ENCODE measurements at regions not wholly inside any gene's neighbourhood (a gene's known extent, or its start where the extent isn't known, plus 50 kb on each side); places are given as distances from the start of the nearest gene placed in this dataset.

DNA sequence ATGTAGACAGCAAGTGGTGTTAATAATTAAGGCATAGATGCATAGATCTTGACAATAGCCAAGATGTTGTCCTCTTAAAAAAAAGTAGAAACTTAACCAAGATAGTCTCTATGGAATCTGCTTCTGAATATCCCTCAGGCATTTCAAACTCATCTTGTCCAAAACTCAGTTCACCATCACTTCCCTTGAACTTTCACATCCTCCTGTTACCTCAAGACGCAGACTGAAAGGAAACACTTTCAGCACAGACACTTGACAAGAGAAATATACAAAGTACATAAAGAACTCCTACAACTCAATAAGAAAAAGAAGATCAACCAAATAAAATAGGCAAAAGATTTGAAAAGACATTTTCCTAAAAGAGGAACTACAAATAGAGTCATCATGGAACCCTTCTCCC, 451.1 kb downstream of the FOXO1 start:
- no peak overlapping the region for H3K4me3 ChIP-seq
- in situ Hi-C loops (cut with MboI) (no loop called here), intact Hi-C loops (cut with micrococcal nuclease; ENCODE audit: unreplicated experiment) (no loop called here)
- no peaks in the 10 kb centered on the region for H3K79me2 ChIP-seq (ENCODE audit: control insufficient read depth, insufficient read depth, low read length)
- no peak overlapping the region for H3K4me2 ChIP-seq (ENCODE audit: control insufficient read depth, insufficient read depth)
- no peaks in the 10 kb centered on the region for H4K20me1 ChIP-seq (ENCODE audit: control insufficient read depth, insufficient read depth)
- ChIA-PET SMC1A (ENCODE audit: uncharacterized antibody, unreplicated experiment) (no interaction called here), CTCF (interaction anchor here (0.7 kb wide), 1 partner anchor 172 kb away, joined by 3 read pairs; no protein-coding TSS in a partner anchor), POLR2A (no interaction called here), RAD21 (ENCODE audit: unreplicated experiment) (no interaction called here)
- no TSS peak for BruUV-seq (replicated peaks)
- 0% methylated on average over 1 of the region's 1 CpG for WGBS (ENCODE audit: insufficient coverage, insufficient replicate concordance, low lambda C conversion rate, missing lambda C conversion rate)
- DNase-seq (ENCODE audit: low read depth, low spot score) (no peak), ATAC-seq (no peak), FAIRE-seq (no peak)
- no peak overlapping the region for H3K9ac ChIP-seq (ENCODE audit: control insufficient read depth, insufficient read depth, low read length)
- no peaks in the 10 kb centered on the region for H3K36me3 ChIP-seq (ENCODE audit: control insufficient read depth in 2 of 2, insufficient read depth in 2 of 2, low read length in 1 of 2)
- H3K9me3 ChIP-seq (replicated peaks; ENCODE audit: control insufficient read depth, insufficient read depth, low read length) = no peaks in the 10 kb centered on the region; the same call in 2 of the 3 replicates
- H3K4me1 ChIP-seq (ENCODE audit: control insufficient read depth, insufficient read depth, low read length) = no peaks in the 10 kb centered on the region
- H2AFZ ChIP-seq (ENCODE audit: control insufficient read depth, low read depth, low read length) = no peak overlapping the region
- TF ChIP-seq HSF1 (IDR thresholded peaks at IDR 0.05; ENCODE audit: low read depth, low read length) = no peak
- H3K27ac ChIP-seq (ENCODE audit: control insufficient read depth, insufficient read depth) = no peak overlapping the region
- H3K27me3 ChIP-seq (replicated peaks in 1 of 2; ENCODE audit: control insufficient read depth in 2 of 2, insufficient read depth in 2 of 2, low read length in 1 of 2) = no peaks in the 10 kb centered on the region; a peak in 1 of 4 replicates

GRCh38 chr13:40215747-40216146, 450.7 kb downstream of the FOXO1 start:
- ChIA-PET RAD21 (ENCODE audit: unreplicated experiment) (interaction anchor here (0.6 kb wide), 1 partner anchor 44 kb away, joined by 4 read pairs; no protein-coding TSS in a partner anchor), POLR2A (no interaction called here), SMC1A (ENCODE audit: uncharacterized antibody, unreplicated experiment) (no interaction called here), CTCF (interaction anchor here (0.7 kb wide), 1 partner anchor 173 kb away, joined by 3 read pairs; no protein-coding TSS in a partner anchor)
- 63% methylated on average over 3 of the region's 3 CpGs for WGBS (ENCODE audit: insufficient coverage, insufficient replicate concordance, low lambda C conversion rate, missing lambda C conversion rate)
- no peak overlapping the region for H3K27ac ChIP-seq (ENCODE audit: control insufficient read depth, insufficient read depth)
- H3K9me3 ChIP-seq (replicated peaks; ENCODE audit: control insufficient read depth, insufficient read depth, low read length) = no peaks in the 10 kb centered on the region; the same call in 2 of the 3 replicates
- no peak overlapping the region for H3K9ac ChIP-seq (ENCODE audit: control insufficient read depth, insufficient read depth, low read length)
- TF ChIP-seq, protein P1, sequence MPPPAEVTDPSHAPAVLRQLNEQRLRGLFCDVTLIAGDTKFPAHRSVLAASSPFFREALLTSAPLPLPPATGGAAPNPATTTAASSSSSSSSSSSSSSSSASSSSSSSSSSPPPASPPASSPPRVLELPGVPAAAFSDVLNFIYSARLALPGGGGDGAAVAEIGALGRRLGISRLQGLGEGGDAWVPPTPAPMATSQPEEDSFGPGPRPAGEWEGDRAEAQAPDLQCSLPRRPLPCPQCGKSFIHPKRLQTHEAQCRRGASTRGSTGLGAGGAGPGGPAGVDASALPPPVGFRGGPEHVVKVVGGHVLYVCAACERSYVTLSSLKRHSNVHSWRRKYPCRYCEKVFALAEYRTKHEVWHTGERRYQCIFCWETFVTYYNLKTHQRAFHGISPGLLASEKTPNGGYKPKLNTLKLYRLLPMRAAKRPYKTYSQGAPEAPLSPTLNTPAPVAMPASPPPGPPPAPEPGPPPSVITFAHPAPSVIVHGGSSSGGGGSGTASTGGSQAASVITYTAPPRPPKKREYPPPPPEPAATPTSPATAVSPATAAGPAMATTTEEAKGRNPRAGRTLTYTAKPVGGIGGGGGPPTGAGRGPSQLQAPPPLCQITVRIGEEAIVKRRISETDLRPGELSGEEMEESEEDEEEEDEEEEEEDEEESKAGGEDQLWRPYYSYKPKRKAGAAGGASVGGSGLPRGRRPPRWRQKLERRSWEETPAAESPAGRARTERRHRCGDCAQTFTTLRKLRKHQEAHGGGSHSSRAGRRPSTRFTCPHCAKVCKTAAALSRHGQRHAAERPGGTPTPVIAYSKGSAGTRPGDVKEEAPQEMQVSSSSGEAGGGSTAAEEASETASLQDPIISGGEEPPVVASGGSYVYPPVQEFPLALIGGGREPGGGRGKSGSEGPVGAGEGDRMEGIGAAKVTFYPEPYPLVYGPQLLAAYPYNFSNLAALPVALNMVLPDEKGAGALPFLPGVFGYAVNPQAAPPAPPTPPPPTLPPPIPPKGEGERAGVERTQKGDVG (CRISPR knock-in tag; IDR thresholded peaks at IDR 0.05) = no peak
- TF ChIP-seq ASH2L (IDR thresholded peaks at IDR 0.05; ENCODE audit: borderline replicate concordance, low read depth) = no peak
- no peak overlapping the region for H3K4me3 ChIP-seq
- H3K4me2 ChIP-seq (ENCODE audit: control insufficient read depth, insufficient read depth) = no peak overlapping the region
- intact Hi-C loops (cut with micrococcal nuclease; ENCODE audit: unreplicated experiment) = no loop called here
- H3K79me2 ChIP-seq (ENCODE audit: control insufficient read depth, insufficient read depth, low read length) = no peaks in the 10 kb centered on the region
- no peak for DNase-seq (ENCODE audit: low read depth, low spot score)
- no peak for ATAC-seq
- in situ Hi-C loops (cut with MboI) = no loop called here
- no TSS peak for BruUV-seq (replicated peaks)
- no peak overlapping the region for H2AFZ ChIP-seq (ENCODE audit: control insufficient read depth, low read depth, low read length)
- H3K36me3 ChIP-seq (ENCODE audit: control insufficient read depth in 2 of 2, insufficient read depth in 2 of 2, low read length in 1 of 2) = no peaks in the 10 kb centered on the region
- no peaks in the 10 kb centered on the region for H3K27me3 ChIP-seq (replicated peaks in 1 of 2; ENCODE audit: control insufficient read depth in 2 of 2, insufficient read depth in 2 of 2, low read length in 1 of 2)
- no peaks in the 10 kb centered on the region for H4K20me1 ChIP-seq (ENCODE audit: control insufficient read depth, insufficient read depth)
- no peak for FAIRE-seq
- no peaks in the 10 kb centered on the region for H3K4me1 ChIP-seq (ENCODE audit: control insufficient read depth, insufficient read depth, low read length)
